ENCODE measurements at regions not wholly inside any gene's neighbourhood (a gene's known extent, or its start where the extent isn't known, plus 50 kb on each side); places are given as distances from the start of the nearest gene placed in this dataset.

DNA sequence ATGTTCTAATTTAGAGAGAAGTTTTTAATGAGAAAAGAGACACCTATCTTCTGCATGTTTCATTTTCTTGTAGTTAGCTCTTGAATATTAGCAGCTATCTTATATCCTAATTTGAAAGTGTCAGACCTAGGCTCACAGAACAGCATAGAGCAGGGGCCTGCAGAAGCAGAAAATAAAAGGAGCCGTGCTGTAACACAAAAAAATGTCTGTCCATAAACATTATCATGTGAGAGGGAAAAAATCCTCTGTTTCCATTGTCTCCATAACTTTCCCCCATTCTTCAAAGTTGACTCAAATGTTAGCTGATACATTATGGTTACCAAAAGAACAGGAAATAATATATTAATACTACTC, 329.2 kb upstream of the EPHA5 start:
- TF ChIP-seq, protein P1, sequence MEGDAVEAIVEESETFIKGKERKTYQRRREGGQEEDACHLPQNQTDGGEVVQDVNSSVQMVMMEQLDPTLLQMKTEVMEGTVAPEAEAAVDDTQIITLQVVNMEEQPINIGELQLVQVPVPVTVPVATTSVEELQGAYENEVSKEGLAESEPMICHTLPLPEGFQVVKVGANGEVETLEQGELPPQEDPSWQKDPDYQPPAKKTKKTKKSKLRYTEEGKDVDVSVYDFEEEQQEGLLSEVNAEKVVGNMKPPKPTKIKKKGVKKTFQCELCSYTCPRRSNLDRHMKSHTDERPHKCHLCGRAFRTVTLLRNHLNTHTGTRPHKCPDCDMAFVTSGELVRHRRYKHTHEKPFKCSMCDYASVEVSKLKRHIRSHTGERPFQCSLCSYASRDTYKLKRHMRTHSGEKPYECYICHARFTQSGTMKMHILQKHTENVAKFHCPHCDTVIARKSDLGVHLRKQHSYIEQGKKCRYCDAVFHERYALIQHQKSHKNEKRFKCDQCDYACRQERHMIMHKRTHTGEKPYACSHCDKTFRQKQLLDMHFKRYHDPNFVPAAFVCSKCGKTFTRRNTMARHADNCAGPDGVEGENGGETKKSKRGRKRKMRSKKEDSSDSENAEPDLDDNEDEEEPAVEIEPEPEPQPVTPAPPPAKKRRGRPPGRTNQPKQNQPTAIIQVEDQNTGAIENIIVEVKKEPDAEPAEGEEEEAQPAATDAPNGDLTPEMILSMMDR (IDR thresholded peaks at IDR 0.05 in 8 of 11, conservative IDR thresholded peaks at IDR 0.05 in 3 of 11), result no peak
- no peak for TF ChIP-seq POLR2A (IDR thresholded peaks at IDR 0.05)
